ENCODE measurements at regions not wholly inside any gene's neighbourhood (a gene's known extent, or its start where the extent isn't known, plus 50 kb on each side); places are given as distances from the start of the nearest gene placed in this dataset.

DNA sequence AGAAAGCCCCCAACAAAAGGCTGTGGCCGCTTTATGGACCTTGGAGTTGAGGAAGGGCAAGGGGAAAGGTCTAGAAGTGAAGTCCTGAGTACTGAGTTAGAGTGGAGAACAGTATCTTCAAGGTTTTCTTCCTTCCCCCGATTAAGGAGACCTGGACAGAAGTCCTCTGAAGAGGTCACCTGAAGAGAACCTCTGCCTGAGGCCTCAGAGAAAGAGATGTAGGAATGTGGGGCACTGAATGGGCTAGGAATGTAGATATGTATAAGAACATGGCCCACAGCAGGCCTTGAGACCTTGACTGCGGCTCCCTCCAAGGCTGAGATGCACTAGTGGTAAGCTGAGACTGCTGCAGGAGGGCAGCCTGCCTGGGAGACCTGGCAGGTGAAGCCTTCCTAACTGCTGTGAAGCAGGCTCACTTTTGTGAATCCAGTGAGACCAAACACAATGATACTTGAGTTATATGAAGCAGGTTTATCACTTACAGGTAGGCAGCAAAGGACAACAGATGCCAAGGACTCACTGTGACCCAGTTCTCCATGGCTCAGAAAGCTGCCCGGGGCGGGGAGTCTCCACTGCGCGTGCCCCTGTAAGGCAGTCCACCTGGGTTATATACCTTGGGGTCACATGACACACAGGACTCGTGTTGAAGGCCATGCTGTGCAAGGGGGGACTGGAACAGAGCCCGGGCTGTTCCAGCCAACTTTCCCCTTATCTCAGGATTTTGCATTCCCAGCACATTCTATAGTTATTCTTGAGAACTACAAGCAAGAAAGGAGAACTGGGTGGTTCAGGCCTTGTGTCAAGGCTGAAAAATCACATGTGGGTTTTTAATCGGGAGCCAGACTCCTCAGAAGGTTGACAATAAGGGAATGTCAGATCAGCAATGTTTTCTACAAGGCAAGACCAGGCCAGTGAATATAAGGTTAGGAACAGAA is 78.8 kb upstream of the PPM1J start:
- TF ChIP-seq FOXK2 (IDR thresholded peaks at IDR 0.05) (no peak), BHLHE40 (IDR thresholded peaks at IDR 0.05; ENCODE audit: borderline replicate concordance) (no peak), SUZ12 (IDR thresholded peaks at IDR 0.05) (no peak), LEF1 (IDR thresholded peaks at IDR 0.05; ENCODE audit: borderline replicate concordance) (no peak)

Measured in HEK293T (cell line).